GM12865 (cell line): ENCODE measurements at regions not wholly inside any gene's neighbourhood (a gene's known extent, or its start where the extent isn't known, plus 50 kb on each side); places are given as distances from the start of the nearest gene placed in this dataset.

Experiments
- DNase-seq: peaks from one replicate; pipeline ENCODE4 v3.0.0; 2010; ENCODE audit warnings: low read depth
- H3K4me3 ChIP-seq: 2 replicates; pipeline ENCODE4 v1.5.1; 2011; ENCODE audit warnings: mild to moderate bottlenecking, low read depth, low read length, control low read depth
- CTCF ChIP-seq: IDR thresholded peaks from 2 replicates; pipeline ENCODE4 v1.5.1; 2011; ENCODE audit warnings: low read length, control low read depth, low read depth, inconsistent platforms; ENCODE audit not compliant: insufficient read depth; ENCODE audit errors: missing control alignments

GRCh38 chr2:129769185-129769991, 210.1 kb upstream of the RAB6C start:
- H3K4me3 ChIP-seq = no peak overlapping the region
- no peak for TF ChIP-seq CTCF
- DNase-seq = no peak

- no peak overlapping the region for H3K4me3 ChIP-seq
- no peak for TF ChIP-seq CTCF
- DNase-seq = no peak
Measured at GRCh38 chr2:129771418-129772189, 207.9 kb upstream of the RAB6C start.

GRCh38 chr2:129772190-129772579, 207.3 kb upstream of the RAB6C start:
- H3K4me3 ChIP-seq = no peak overlapping the region
- DNase-seq = no peak
- no peak for TF ChIP-seq CTCF

- TF ChIP-seq CTCF = no peak
- no peak for DNase-seq
- H3K4me3 ChIP-seq = no peak overlapping the region
Measured at GRCh38 chr2:129775952-129776653, 203.4 kb upstream of the RAB6C start.

GRCh38 chr2:129777146-129777545, 202.3 kb upstream of the RAB6C start:
- H3K4me3 ChIP-seq = no peak overlapping the region
- no peak for DNase-seq
- TF ChIP-seq CTCF = no peak

GRCh38 chr2:129777762-129778583, 201.5 kb upstream of the RAB6C start:
- no peak for TF ChIP-seq CTCF
- no peak overlapping the region for H3K4me3 ChIP-seq
- DNase-seq = no peak
